ENCODE measurements at regions not wholly inside any gene's neighbourhood (a gene's known extent, or its start where the extent isn't known, plus 50 kb on each side); places are given as distances from the start of the nearest gene placed in this dataset.

DNA sequence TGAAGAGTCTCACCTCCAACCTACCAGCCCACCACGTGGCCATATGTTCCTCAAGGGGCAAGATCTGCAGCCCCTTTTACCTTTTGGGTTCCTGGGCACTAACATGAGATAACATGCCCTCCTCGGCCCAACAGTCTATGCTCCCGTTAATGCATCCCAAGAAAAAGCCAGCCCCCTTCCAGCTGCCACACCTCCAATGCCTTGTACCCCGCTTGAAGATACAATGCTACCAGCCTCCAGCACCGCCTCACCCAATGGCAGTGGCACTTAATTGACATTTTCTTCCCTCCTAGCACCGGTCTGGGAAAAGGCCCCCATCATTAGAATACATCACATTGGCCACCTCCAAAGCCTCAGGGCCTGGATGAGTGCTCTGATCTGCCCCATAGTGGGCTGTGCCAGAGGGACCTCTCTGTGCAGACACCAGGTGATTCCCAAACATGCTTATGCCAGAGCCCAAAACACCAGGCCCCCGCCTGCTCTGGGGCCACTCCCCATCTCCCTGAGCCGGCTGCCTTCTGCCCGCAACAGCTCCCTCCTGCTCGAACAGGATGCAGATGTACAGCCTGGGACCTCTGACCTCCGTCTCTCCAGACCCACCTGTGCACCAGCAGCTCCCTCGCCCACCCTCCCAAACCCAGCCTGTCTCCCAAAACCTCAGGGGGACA, 118.3 kb downstream of the NCOR2 start:
- H3K9me3 ChIP-seq: no peaks in the 10 kb centered on the region
- peaks cover 0 to 62% (median 26%) of the 10 kb centered on the region in 3 donors for H3K36me3 ChIP-seq
- no peak for TF ChIP-seq CTCF (IDR thresholded peaks at IDR 0.05)
- no peak for DNase-seq
- H3K4me1 ChIP-seq: peaks cover 5 to 21% (median 18%) of the 10 kb centered on the region in 4 donors
- intact Hi-C loops (cut with DNase I; ENCODE audit: low total_unique reads): no loop called here
- H3K4me3 ChIP-seq: no peak overlapping the region
- H3K27me3 ChIP-seq: no peaks in the 10 kb centered on the region
- no peak overlapping the region for H3K27ac ChIP-seq

DNA sequence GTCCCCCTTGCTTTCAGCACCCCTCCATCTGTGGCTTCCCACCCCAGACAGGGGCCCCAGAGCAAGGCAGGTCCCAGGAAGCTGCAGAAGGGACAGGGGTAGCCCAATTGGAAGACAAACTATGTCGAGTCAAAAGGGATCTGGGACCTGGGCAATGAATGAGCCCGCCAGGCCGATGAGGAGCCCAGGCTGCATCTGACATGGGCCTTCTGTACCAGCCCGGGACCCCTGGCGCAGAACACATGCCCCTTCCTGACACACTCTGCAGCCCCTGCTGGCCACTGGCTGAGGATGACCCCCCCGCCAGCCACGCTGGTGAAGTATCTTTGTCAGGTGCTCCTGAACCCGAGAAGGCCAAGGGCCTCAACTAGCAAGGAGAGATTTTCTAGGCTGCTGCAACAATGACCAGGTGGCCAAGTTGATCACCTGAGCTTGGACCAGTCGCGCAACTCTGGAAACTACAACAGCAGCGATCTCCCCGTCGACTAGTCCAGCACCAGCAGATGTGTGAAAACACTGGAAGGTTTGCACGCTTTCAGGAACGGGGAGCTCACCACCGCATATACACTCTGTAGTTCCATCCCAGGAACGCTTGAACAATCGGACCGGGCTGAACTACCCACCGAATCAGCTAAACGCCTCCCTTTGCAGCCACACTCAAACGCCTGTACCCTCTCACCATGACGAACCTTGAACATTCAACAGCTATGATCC, 119.0 kb downstream of the NCOR2 start:
- Histone ChIP-seq H3K4me3 (no peak overlapping the region), H3K9me3 (no peaks in the 10 kb centered on the region), H3K27me3 (no peaks in the 10 kb centered on the region), H3K27ac (no peak overlapping the region), H3K4me1 (peaks cover 0 to 14% (median 11%) of the 10 kb centered on the region in 4 donors), H3K36me3 (peaks cover 0 to 69% (median 31%) of the 10 kb centered on the region in 3 donors)
- intact Hi-C loops (cut with DNase I; ENCODE audit: low total_unique reads): no loop called here
- peak in 1 of 2 donors; percentile 64 for DNase-seq
- no peak for TF ChIP-seq CTCF (IDR thresholded peaks at IDR 0.05)

DNA sequence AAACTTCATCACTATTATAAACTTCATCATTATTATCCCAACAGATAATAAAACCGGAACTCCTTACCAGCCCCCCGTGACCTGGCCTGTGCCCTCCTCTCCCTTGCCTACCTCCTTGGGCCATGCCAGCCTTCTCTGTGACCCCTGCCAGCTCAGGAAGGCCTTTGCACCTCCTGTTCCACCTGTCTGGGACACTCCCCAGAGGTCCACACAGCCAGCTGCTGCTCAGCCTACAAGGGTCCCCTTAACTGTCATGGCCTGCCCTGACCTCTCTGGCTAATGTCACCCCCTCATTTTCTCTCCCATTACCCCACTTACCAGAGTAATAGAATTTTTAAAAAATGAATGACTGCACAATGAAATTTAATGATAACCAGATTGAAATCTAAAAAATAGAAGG, 121.0 kb downstream of the NCOR2 start:
- H3K27me3 ChIP-seq: no peaks in the 10 kb centered on the region
- peaks cover 0 to 11% (median 4%) of the 10 kb centered on the region in 4 donors for H3K4me1 ChIP-seq
- no peak overlapping the region for H3K27ac ChIP-seq
- H3K4me3 ChIP-seq: no peak overlapping the region
- intact Hi-C loops (cut with DNase I; ENCODE audit: low total_unique reads): no loop called here
- no peak for DNase-seq
- peaks cover 0 to 80% (median 44%) of the 10 kb centered on the region in 3 donors for H3K36me3 ChIP-seq
- no peaks in the 10 kb centered on the region for H3K9me3 ChIP-seq
- no peak for TF ChIP-seq CTCF (IDR thresholded peaks at IDR 0.05)

DNA sequence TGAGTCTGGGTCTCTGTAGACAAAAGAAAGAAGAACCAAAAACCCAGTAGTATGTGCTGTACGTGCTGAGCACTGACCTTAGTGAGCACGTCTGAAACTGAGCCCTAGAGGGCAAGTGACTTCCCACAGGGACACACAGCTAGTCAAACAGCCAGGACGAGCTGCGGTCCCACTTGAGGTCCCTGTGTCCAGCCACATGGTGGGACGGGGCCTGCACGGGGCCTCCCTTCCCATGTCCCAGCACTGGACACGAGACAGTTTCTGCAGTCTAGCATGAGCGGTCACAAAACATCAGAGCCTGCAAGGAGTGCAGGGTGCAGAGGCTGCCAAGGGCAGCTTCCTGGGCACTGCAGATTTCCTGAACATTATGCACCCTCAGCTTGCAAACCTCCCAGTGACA, 121.6 kb downstream of the NCOR2 start:
- no peaks in the 10 kb centered on the region for H3K27me3 ChIP-seq
- no peaks in the 10 kb centered on the region for H3K9me3 ChIP-seq
- DNase-seq: no peak
- H3K4me1 ChIP-seq: peaks cover 0 to 15% (median 8%) of the 10 kb centered on the region in 4 donors
- TF ChIP-seq CTCF (IDR thresholded peaks at IDR 0.05): no peak
- intact Hi-C loops (cut with DNase I; ENCODE audit: low total_unique reads): no loop called here
- H3K27ac ChIP-seq: no peak overlapping the region
- peaks cover 0 to 75% (median 44%) of the 10 kb centered on the region in 3 donors for H3K36me3 ChIP-seq
- no peak overlapping the region for H3K4me3 ChIP-seq

DNA sequence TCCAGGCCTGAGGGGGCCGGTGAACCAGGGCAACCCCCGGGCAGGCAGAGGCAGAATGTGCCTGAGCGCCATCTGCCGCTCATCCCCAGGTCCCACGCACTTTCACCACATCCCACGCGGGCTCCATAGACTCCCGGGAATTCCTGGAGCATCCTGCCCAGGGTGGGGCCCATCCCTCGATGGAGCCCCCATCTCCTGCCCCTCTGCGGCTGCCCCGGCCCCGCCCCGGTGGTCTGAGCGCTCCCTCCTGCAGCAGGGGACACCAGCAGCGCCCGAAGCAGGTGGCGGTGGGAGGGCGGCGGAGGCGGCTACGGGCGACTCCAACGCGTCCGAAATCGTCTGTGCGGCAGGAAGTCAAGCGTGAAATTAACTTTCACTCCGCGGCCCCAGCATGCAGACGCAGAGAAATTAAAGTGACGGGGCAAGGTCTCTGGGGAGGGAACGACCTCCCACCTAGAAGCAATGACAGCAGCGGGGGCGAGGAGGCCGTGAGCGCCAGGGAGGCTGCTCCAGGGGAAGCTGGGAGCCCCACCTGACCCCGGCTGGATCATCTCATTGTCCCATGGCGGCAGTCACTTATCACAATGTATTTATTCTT, 122.2 kb downstream of the NCOR2 start:
- no peaks in the 10 kb centered on the region for H3K9me3 ChIP-seq
- peaks cover 0 to 69% (median 49%) of the 10 kb centered on the region in 3 donors for H3K36me3 ChIP-seq
- no peak overlapping the region for H3K27ac ChIP-seq
- H3K4me3 ChIP-seq: no peak overlapping the region
- DNase-seq: no peak
- H3K4me1 ChIP-seq: peaks cover 0 to 21% (median 14%) of the 10 kb centered on the region in 4 donors
- TF ChIP-seq CTCF (IDR thresholded peaks at IDR 0.05): no peak
- no peaks in the 10 kb centered on the region for H3K27me3 ChIP-seq
- intact Hi-C loops (cut with DNase I; ENCODE audit: low total_unique reads): no loop called here

Measured in tibial artery (tissue), 4 donors.